ENCODE measurements at regions not wholly inside any gene's neighbourhood (a gene's known extent, or its start where the extent isn't known, plus 50 kb on each side); places are given as distances from the start of the nearest gene placed in this dataset.

DNA sequence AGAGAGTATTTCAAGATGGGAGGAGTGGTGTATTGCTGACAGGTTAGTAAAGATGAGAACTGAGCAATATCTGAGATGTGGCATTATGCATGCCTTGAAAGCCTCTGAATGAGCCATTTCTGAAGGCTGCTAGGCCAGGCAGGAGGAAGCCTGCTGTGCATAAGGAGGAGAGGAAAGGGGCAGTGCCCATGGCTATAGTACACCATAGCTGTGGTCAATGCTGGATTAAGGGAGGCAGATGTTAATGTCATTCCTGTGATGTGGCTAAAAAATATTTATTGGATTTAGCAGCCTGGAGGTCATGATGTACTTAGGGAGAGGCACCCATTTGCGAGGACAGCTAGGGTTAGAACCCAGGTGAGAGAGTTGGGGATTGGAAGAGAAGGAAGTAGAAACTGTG, 130.0 kb upstream of the LNX1 start:
- TF ChIP-seq, protein P1, sequence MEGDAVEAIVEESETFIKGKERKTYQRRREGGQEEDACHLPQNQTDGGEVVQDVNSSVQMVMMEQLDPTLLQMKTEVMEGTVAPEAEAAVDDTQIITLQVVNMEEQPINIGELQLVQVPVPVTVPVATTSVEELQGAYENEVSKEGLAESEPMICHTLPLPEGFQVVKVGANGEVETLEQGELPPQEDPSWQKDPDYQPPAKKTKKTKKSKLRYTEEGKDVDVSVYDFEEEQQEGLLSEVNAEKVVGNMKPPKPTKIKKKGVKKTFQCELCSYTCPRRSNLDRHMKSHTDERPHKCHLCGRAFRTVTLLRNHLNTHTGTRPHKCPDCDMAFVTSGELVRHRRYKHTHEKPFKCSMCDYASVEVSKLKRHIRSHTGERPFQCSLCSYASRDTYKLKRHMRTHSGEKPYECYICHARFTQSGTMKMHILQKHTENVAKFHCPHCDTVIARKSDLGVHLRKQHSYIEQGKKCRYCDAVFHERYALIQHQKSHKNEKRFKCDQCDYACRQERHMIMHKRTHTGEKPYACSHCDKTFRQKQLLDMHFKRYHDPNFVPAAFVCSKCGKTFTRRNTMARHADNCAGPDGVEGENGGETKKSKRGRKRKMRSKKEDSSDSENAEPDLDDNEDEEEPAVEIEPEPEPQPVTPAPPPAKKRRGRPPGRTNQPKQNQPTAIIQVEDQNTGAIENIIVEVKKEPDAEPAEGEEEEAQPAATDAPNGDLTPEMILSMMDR (conservative IDR thresholded peaks at IDR 0.05; ENCODE audit: control insufficient read depth, insufficient read depth, low read depth, low read length): no peak
- no peak overlapping the region for H3K4me3 ChIP-seq (ENCODE audit: control insufficient read depth, low read depth, low read length)

DNA sequence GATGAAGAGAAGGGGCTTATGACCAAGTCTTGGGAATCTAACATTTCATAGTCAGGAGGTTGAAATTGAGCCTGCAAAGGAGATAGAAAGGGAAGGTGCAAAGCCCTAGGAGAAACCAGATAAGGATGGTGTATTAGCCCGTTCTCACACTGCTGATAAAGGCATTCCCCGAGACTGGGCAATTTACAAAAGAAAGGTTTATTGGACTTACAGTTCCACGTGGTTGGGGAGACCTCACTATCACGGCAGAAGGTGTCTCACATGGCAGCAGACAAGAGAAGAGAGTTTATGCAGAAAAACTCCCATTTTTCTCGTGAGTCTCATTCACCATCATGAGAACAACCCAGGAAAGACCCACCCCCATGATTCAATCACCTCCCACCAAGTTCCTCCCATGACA, 129.5 kb upstream of the LNX1 start:
- TF ChIP-seq, protein P1 (conservative IDR thresholded peaks at IDR 0.05; ENCODE audit: control insufficient read depth, insufficient read depth, low read depth, low read length): no peak
- H3K4me3 ChIP-seq (ENCODE audit: control insufficient read depth, low read depth, low read length): no peak overlapping the region
- no peak for DNase-seq (ENCODE audit: low read depth)

More for the DNA sequence above, 130.0 kb upstream of the LNX1 start:
- DNase-seq (ENCODE audit: low read depth): no peak

DNA sequence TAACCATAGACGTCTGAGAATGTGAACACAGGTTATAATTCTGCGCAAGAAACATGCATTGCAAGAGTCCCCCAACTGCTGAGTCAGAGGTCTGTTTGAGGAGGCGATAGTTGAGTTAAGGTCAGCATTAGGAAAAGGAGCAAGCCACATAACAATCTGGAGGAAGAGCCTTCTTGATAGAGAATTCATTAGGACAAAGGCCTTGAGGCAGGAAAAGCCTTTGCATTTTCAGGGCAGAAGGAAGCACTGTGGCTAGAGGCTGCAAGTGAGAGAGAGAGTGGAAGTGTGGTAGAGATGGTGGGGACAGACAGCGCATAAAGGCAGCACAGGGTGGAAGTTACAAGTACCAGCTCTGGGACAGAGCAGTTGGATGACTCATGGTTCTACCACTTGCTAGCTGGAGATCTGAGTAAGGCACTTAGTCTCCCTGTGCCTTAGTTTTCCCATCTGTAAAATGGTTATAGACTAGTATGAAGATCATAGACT, 125.8 kb upstream of the LNX1 start:
- H3K4me3 ChIP-seq (ENCODE audit: control insufficient read depth, low read depth, low read length): no peak overlapping the region
- peak; percentile 69 for DNase-seq (ENCODE audit: low read depth)
- TF ChIP-seq, protein P1 (conservative IDR thresholded peaks at IDR 0.05; ENCODE audit: control insufficient read depth, insufficient read depth, low read depth, low read length): no peak

GRCh38 chr4:53716471-53717063, 125.3 kb upstream of the LNX1 start:
- TF ChIP-seq, protein P1 (conservative IDR thresholded peaks at IDR 0.05; ENCODE audit: control insufficient read depth, insufficient read depth, low read depth, low read length): no peak
- H3K4me3 ChIP-seq (ENCODE audit: control insufficient read depth, low read depth, low read length): no peak overlapping the region
- DNase-seq (ENCODE audit: low read depth): no peak

DNA sequence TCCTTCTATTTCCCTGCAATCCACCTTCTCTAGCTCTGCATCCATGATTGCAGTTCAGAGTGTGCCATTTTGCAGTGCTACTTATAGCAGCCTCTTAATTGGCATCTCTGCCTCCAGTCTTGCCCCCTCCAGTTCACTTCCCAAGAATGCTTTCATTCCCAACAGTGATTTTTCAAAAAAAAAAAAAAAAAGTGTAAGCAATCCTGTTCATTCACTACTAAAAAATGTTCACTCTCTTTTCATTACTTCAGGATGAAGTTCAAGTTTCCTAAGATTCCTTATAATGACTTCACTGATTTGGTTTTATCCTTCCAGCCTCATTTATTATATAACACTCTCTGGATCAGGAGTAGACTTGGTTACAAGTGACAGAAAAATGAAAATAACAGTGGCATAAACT, 124.7 kb upstream of the LNX1 start:
- TF ChIP-seq, protein P1 (conservative IDR thresholded peaks at IDR 0.05; ENCODE audit: control insufficient read depth, insufficient read depth, low read depth, low read length): no peak
- DNase-seq (ENCODE audit: low read depth): no peak
- H3K4me3 ChIP-seq (ENCODE audit: control insufficient read depth, low read depth, low read length): no peak overlapping the region

- peak; percentile 84 for DNase-seq (ENCODE audit: low read depth)
- H3K4me3 ChIP-seq (ENCODE audit: control insufficient read depth, low read depth, low read length): no peak overlapping the region
- TF ChIP-seq, protein P1 (conservative IDR thresholded peaks at IDR 0.05; ENCODE audit: control insufficient read depth, insufficient read depth, low read depth, low read length): no peak
Observed at GRCh38 chr4:53714236-53715140, 123.2 kb upstream of the LNX1 start.
